ENCODE measurements at regions not wholly inside any gene's neighbourhood (a gene's known extent, or its start where the extent isn't known, plus 50 kb on each side); places are given as distances from the start of the nearest gene placed in this dataset.

DNA sequence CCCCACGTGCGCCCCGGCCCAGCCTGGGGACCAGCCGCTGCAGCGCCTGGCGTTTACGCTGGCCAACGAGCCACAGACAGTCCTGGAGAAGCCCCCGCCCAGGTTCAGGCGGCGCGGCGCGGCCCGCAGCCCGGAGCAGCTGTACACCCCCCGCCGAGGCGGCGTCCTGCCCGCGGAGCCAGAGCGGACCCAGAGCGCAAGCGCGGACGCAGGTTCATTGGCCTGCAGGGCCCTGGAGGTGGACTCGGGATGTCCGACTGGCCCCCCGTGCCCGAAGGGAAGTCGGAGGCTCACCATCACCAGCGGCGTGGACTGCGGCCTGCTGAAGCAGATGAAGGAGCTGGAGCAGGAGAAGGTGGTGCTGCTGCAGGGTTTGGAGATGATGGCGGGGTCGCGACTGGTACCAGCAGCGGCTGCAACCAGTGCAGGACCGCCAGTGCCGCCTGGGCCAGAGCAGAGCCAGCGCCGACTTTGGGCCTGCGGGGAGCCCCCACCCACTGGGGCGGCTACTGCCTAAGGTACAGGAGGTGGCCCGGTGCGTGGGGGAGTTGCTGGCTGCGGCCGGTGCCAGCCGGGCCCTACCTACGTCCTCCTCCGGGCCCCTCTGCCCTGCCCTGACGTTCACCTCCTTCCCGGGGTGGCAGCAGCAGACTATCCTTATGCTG, 72.0 kb upstream of the KCTD7 start:
- H3K9me3 ChIP-seq (ENCODE audit: control insufficient read depth in 2 of 3, insufficient read depth in 1 of 3, low read length in 3 of 3), result no peaks in the 10 kb centered on the region
- no peak for FAIRE-seq
- no peak overlapping the region for H3K4me3 ChIP-seq (ENCODE audit: low read length in 3 of 3)
- intact Hi-C loops (cut with DNase I), result no loop called here
- DNase-seq, result no peak
- H3K9ac ChIP-seq (ENCODE audit: low read length in 3 of 3), result no peak overlapping the region
- no peak overlapping the region for H3K27ac ChIP-seq (ENCODE audit: low read depth in 2 of 2, low read length in 2 of 2)
- H3K36me3 ChIP-seq (ENCODE audit: control insufficient read depth in 2 of 3, insufficient read depth in 3 of 3, low read length in 3 of 3), result peaks cover 0 to 12% (median 6%) of the 10 kb centered on the region in 3 donors
- TF ChIP-seq, protein P1, sequence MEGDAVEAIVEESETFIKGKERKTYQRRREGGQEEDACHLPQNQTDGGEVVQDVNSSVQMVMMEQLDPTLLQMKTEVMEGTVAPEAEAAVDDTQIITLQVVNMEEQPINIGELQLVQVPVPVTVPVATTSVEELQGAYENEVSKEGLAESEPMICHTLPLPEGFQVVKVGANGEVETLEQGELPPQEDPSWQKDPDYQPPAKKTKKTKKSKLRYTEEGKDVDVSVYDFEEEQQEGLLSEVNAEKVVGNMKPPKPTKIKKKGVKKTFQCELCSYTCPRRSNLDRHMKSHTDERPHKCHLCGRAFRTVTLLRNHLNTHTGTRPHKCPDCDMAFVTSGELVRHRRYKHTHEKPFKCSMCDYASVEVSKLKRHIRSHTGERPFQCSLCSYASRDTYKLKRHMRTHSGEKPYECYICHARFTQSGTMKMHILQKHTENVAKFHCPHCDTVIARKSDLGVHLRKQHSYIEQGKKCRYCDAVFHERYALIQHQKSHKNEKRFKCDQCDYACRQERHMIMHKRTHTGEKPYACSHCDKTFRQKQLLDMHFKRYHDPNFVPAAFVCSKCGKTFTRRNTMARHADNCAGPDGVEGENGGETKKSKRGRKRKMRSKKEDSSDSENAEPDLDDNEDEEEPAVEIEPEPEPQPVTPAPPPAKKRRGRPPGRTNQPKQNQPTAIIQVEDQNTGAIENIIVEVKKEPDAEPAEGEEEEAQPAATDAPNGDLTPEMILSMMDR (IDR thresholded peaks at IDR 0.05; ENCODE audit: borderline replicate concordance, extremely low read depth, insufficient read depth), result no peak
- no peaks in the 10 kb centered on the region for H3K27me3 ChIP-seq (ENCODE audit: control insufficient read depth, insufficient read depth, low read length)
- H3K4me1 ChIP-seq (ENCODE audit: control insufficient read depth in 2 of 3, insufficient read depth in 2 of 3, low read depth in 1 of 3, low read length in 3 of 3), result no peaks in the 10 kb centered on the region

DNA sequence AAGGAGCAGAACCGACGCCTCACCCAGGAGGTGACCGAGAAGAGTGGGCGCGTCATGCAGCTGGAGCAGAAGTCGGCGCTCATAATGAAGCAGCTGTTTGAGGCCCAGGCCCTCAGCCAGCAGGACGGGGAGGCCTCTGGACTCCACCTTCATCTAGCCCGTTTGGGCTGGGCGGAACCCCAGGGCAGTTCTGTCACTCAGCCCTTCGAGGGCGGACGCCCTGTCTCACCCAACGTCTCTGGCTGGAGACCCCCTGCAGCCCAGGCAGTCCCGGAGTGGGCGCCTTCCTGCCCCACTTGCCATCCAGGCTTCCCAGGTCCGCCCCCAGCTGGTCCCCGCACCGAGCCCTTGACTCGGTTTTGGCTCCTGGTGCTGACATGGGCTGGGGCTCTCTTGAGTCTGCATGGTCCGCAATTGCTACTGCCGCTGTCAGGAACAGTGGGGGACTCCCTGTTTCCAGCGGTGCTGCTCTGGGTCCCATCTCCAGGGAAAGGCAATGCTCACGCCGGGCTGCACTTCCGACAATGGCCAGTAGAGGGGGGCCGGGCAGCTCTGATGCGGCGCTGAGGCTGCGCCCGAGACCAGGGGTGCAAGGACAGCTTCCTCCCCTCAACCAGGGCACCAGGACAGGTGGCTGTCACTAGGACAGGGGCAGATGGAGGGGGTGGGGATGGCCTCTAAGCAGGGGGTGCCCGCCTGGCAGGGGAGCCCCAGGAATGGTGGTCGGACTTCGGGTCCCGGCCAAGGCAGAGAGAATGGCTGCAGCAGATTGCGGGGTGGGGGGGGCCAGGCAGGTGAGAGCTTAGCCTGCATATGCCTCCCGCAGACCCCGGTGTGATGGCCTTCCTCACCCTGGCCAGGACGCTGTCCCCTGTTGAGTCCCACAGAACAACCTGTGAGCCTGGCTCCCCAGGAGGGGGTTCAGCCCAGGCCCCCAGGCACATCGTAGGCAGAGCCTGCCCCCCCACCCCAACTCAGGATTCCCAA, 71.2 kb upstream of the KCTD7 start:
- Histone ChIP-seq H3K36me3 (ENCODE audit: control insufficient read depth in 2 of 3, insufficient read depth in 3 of 3, low read length in 3 of 3) (peaks cover 0 to 12% (median 6%) of the 10 kb centered on the region in 3 donors), H3K4me3 (ENCODE audit: low read length in 3 of 3) (no peak overlapping the region), H3K27me3 (ENCODE audit: control insufficient read depth, insufficient read depth, low read length) (no peaks in the 10 kb centered on the region), H3K9me3 (ENCODE audit: control insufficient read depth in 2 of 3, insufficient read depth in 1 of 3, low read length in 3 of 3) (no peaks in the 10 kb centered on the region), H3K27ac (ENCODE audit: low read depth in 2 of 2, low read length in 2 of 2) (no peak overlapping the region), H3K4me1 (ENCODE audit: control insufficient read depth in 2 of 3, insufficient read depth in 2 of 3, low read depth in 1 of 3, low read length in 3 of 3) (no peaks in the 10 kb centered on the region), H3K9ac (ENCODE audit: low read length in 3 of 3) (no peak overlapping the region)
- DNase-seq, result peak; percentile 58 to 85 (median 71)
- TF ChIP-seq, protein P1 (IDR thresholded peaks at IDR 0.05; ENCODE audit: borderline replicate concordance, extremely low read depth, insufficient read depth), result peak; percentile 90
- intact Hi-C loops (cut with DNase I), result no loop called here
- FAIRE-seq, result no peak

DNA sequence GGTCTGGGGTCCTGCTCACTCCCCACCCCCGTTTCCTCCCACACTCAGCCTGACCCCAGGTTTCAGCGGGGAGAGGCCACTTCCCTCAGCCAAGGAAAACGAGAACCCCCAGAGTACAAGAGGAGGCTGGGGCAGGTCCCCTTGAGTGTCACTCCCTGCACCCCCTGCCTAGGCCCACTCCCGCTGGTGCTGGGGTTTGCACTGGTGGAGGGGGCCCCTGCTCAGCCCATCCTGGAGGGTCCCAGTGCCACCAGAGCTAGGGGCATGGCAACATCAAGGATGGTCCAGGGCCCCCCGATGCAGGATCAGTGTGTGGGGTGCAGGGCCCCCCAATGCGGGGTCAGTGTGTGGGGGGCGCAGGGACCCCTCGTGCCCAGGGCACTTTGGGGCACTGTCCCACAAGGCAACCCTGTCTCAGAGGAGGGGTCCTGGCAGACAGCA, 70.5 kb upstream of the KCTD7 start:
- no peak for FAIRE-seq
- no peaks in the 10 kb centered on the region for H3K27me3 ChIP-seq (ENCODE audit: control insufficient read depth, insufficient read depth, low read length)
- no peaks in the 10 kb centered on the region for H3K4me1 ChIP-seq (ENCODE audit: control insufficient read depth in 2 of 3, insufficient read depth in 2 of 3, low read depth in 1 of 3, low read length in 3 of 3)
- no peak overlapping the region for H3K27ac ChIP-seq (ENCODE audit: low read depth in 2 of 2, low read length in 2 of 2)
- intact Hi-C loops (cut with DNase I), result no loop called here
- TF ChIP-seq, protein P1 (IDR thresholded peaks at IDR 0.05; ENCODE audit: borderline replicate concordance, extremely low read depth, insufficient read depth), result no peak
- H3K4me3 ChIP-seq (ENCODE audit: low read length in 3 of 3), result no peak overlapping the region
- DNase-seq, result no peak
- H3K36me3 ChIP-seq (ENCODE audit: control insufficient read depth in 2 of 3, insufficient read depth in 3 of 3, low read length in 3 of 3), result peaks cover 0 to 12% (median 6%) of the 10 kb centered on the region in 3 donors
- H3K9ac ChIP-seq (ENCODE audit: low read length in 3 of 3), result no peak overlapping the region
- no peaks in the 10 kb centered on the region for H3K9me3 ChIP-seq (ENCODE audit: control insufficient read depth in 2 of 3, insufficient read depth in 1 of 3, low read length in 3 of 3)

Measured in kidney (tissue), 13 donors.